ENCODE measurements at regions not wholly inside any gene's neighbourhood (a gene's known extent, or its start where the extent isn't known, plus 50 kb on each side); places are given as distances from the start of the nearest gene placed in this dataset.

- no peak for DNase-seq (ENCODE audit: low read depth)
- TF ChIP-seq MYC (IDR thresholded peaks at IDR 0.05; ENCODE audit: low read depth, low read length), result no peak
- no peak for TF ChIP-seq CTCF (IDR thresholded peaks at IDR 0.05; ENCODE audit: low read depth, low read length)
- TF ChIP-seq POLR2A (IDR thresholded peaks at IDR 0.05; ENCODE audit: extremely low read depth, insufficient read length), result no peak
- TF ChIP-seq MAX (IDR thresholded peaks at IDR 0.05; ENCODE audit: low read depth, low read length), result no peak
These were observed 392.7 kb downstream of the MATN1 start for GRCh38 chr1:30330644-30331043.

GRCh38 chr1:30329802-30330557 is 393.4 kb downstream of the MATN1 start:
- H3K4me3 ChIP-seq (ENCODE audit: low read depth, low read length), result no peak overlapping the region
- TF ChIP-seq POLR2A (IDR thresholded peaks at IDR 0.05; ENCODE audit: extremely low read depth, insufficient read length) (no peak), CTCF (IDR thresholded peaks at IDR 0.05; ENCODE audit: low read depth, low read length) (no peak), MAX (IDR thresholded peaks at IDR 0.05; ENCODE audit: low read depth, low read length) (no peak), MYC (IDR thresholded peaks at IDR 0.05; ENCODE audit: low read depth, low read length) (no peak)
- DNase-seq (ENCODE audit: low read depth), result no peak

More at GRCh38 chr1:30330644-30331043, 392.7 kb downstream of the MATN1 start:
- H3K4me3 ChIP-seq (ENCODE audit: low read depth, low read length), result no peak overlapping the region

GRCh38 chr1:30329263-30329753 is 394.1 kb downstream of the MATN1 start:
- DNase-seq (ENCODE audit: low read depth), result no peak
- TF ChIP-seq CTCF (IDR thresholded peaks at IDR 0.05; ENCODE audit: low read depth, low read length) (no peak), MYC (IDR thresholded peaks at IDR 0.05; ENCODE audit: low read depth, low read length) (no peak), POLR2A (IDR thresholded peaks at IDR 0.05; ENCODE audit: extremely low read depth, insufficient read length) (no peak), MAX (IDR thresholded peaks at IDR 0.05; ENCODE audit: low read depth, low read length) (no peak)
- H3K4me3 ChIP-seq (ENCODE audit: low read depth, low read length), result no peak overlapping the region

GRCh38 chr1:30328401-30329262 is 394.8 kb downstream of the MATN1 start:
- DNase-seq (ENCODE audit: low read depth), result no peak
- no peak overlapping the region for H3K4me3 ChIP-seq (ENCODE audit: low read depth, low read length)
- TF ChIP-seq MYC (IDR thresholded peaks at IDR 0.05; ENCODE audit: low read depth, low read length), result no peak
- TF ChIP-seq POLR2A (IDR thresholded peaks at IDR 0.05; ENCODE audit: extremely low read depth, insufficient read length), result no peak
- TF ChIP-seq CTCF (IDR thresholded peaks at IDR 0.05; ENCODE audit: low read depth, low read length), result no peak
- TF ChIP-seq MAX (IDR thresholded peaks at IDR 0.05; ENCODE audit: low read depth, low read length), result no peak

- H3K4me3 ChIP-seq (ENCODE audit: low read depth, low read length), result no peak overlapping the region
- no peak for DNase-seq (ENCODE audit: low read depth)
- TF ChIP-seq MAX (IDR thresholded peaks at IDR 0.05; ENCODE audit: low read depth, low read length) (no peak), POLR2A (IDR thresholded peaks at IDR 0.05; ENCODE audit: extremely low read depth, insufficient read length) (no peak)
These were observed 395.4 kb downstream of the MATN1 start for GRCh38 chr1:30328100-30328370.

All from NB4 (cell line).